RWPE1 (cell line): ENCODE measurements at regions not wholly inside any gene's neighbourhood (a gene's known extent, or its start where the extent isn't known, plus 50 kb on each side); places are given as distances from the start of the nearest gene placed in this dataset.

ENCODE experiments used
- CTCF ChIA-PET: fragments of 350-600 bp; sonication (Branson Sonifier 250); formaldehyde crosslinking; extraction: SDS; loops from one replicate; lab custom pipeline; 2021; lab: Yijun Ruan, JAX
- POLR2A ChIA-PET: fragments of 400-600 bp; formaldehyde crosslinking; extraction: SDS; loops from one replicate; lab custom pipeline; 2020; ENCODE audit warnings: antibody characterized with exemption; ENCODE audit not compliant: low non-redundant PET; lab: Yijun Ruan, JAX
- DNase-seq: peaks from one replicate; pipeline ENCODE4 v3.0.0; 2012; ENCODE audit warnings: low spot score
- H3K27ac ChIP-seq: fragments of 450-650 bp; 2 replicates; pipeline ENCODE4 v1.5.1; 2017
- TF ChIP-seq, protein P1 (sequence below): fragments of 450-650 bp; conservative IDR thresholded peaks from 2 replicates; pipeline ENCODE4 v1.5.1; 2017; ENCODE audit warnings: low read depth, mild to moderate bottlenecking

- no peak for DNase-seq
- TF ChIP-seq, protein P1, sequence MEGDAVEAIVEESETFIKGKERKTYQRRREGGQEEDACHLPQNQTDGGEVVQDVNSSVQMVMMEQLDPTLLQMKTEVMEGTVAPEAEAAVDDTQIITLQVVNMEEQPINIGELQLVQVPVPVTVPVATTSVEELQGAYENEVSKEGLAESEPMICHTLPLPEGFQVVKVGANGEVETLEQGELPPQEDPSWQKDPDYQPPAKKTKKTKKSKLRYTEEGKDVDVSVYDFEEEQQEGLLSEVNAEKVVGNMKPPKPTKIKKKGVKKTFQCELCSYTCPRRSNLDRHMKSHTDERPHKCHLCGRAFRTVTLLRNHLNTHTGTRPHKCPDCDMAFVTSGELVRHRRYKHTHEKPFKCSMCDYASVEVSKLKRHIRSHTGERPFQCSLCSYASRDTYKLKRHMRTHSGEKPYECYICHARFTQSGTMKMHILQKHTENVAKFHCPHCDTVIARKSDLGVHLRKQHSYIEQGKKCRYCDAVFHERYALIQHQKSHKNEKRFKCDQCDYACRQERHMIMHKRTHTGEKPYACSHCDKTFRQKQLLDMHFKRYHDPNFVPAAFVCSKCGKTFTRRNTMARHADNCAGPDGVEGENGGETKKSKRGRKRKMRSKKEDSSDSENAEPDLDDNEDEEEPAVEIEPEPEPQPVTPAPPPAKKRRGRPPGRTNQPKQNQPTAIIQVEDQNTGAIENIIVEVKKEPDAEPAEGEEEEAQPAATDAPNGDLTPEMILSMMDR, result no peak
- ChIA-PET POLR2A (no interaction called here), CTCF (interaction anchor here (0.6 kb wide), 1 partner anchor 1323 kb away, joined by 9 read pairs; no protein-coding TSS in a partner anchor)
- H3K27ac ChIP-seq, result no peak overlapping the region
Observed at GRCh38 chr7:49418963-49419362, 354.5 kb upstream of the VWC2 start.

GRCh38 chr7:49422564-49422963 is 350.9 kb upstream of the VWC2 start:
- DNase-seq, result no peak
- ChIA-PET CTCF (interaction anchor here (0.7 kb wide), 1 partner anchor 335 kb away, joined by 3 read pairs; no protein-coding TSS in a partner anchor), POLR2A (no interaction called here)
- TF ChIP-seq, protein P1, result no peak
- H3K27ac ChIP-seq, result no peak overlapping the region

GRCh38 chr7:49424109-49424508 is 349.3 kb upstream of the VWC2 start:
- TF ChIP-seq, protein P1, result no peak
- H3K27ac ChIP-seq, result no peak overlapping the region
- no peak for DNase-seq
- CTCF ChIA-PET, result no interaction called here
- POLR2A ChIA-PET, result no interaction called here

GRCh38 chr7:49425277-49425818 is 348.1 kb upstream of the VWC2 start:
- no peak for DNase-seq
- H3K27ac ChIP-seq, result no peak overlapping the region
- POLR2A ChIA-PET, result no interaction called here

DNA sequence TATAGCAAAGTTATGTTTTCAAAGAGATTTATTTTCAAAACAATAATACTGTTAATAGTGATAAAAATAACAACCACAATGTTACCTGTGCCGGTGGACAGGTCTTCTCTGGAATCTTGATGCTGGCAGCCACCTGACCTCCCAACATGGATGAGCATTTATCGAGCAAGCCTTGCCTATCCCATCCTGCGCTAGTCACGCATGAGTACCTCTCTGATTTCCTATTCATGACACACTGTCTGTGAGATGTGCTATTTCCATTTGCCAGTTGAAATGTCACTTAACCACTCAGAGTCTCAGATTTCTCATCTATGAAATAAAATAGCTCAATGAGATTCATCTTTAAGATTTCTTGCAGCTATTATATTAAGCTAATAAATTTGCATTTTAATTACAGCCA is 341.2 kb upstream of the VWC2 start:
- ChIA-PET CTCF (interaction anchor here (0.6 to 0.7 kb wide), 2 partner anchors 183 to 1488 kb away, joined by 3 to 4 read pairs; no protein-coding TSS in a partner anchor), POLR2A (no interaction called here)
- no peak overlapping the region for H3K27ac ChIP-seq
- no peak for DNase-seq
- TF ChIP-seq, protein P1, result no peak

More at GRCh38 chr7:49425277-49425818, 348.1 kb upstream of the VWC2 start:
- CTCF ChIA-PET, result no interaction called here
- TF ChIP-seq, protein P1, result no peak

DNA sequence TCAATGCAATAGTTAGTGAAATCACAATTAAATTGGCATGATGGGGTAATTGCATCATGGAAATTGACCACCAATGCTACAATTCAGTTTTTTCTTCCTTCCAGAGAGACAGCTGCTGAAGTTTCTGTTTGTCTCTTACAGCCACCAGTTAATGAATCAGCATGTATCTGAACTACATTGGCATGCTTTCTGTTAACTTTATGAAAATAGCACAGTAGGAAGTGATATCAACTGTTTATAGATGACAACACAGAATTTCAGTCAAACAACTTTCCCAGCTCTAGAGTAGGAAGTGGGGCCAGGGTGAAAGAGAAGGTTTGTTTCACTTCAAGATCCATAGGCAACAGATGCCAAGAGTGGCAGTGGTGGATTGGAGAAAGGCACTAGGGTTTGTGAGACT is 339.6 kb upstream of the VWC2 start:
- TF ChIP-seq, protein P1, result no peak
- POLR2A ChIA-PET, result no interaction called here
- H3K27ac ChIP-seq, result no peak overlapping the region
- DNase-seq, result no peak
- CTCF ChIA-PET, result no interaction called here
